ENCODE measurements at regions not wholly inside any gene's neighbourhood (a gene's known extent, or its start where the extent isn't known, plus 50 kb on each side); places are given as distances from the start of the nearest gene placed in this dataset.

DNA sequence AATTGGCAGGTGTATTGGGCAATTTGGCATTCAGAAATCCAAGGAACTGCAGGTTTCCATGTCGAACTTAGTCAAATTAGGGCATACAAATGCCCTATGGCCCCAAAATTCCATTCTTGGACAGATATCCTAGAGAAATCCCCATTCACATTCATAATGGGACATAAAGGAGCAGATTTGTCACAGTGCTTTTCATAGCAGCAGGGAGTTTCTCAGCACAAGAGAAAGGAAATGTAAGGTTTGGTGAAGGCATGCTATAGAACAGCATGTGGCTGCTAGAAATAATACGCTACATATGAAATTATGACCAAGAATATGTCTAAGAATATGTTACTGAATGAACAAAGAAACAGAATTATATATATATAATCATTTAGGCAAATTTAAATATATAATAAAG, 437.5 kb upstream of the BOD1L1 start:
- TF ChIP-seq, protein P1, sequence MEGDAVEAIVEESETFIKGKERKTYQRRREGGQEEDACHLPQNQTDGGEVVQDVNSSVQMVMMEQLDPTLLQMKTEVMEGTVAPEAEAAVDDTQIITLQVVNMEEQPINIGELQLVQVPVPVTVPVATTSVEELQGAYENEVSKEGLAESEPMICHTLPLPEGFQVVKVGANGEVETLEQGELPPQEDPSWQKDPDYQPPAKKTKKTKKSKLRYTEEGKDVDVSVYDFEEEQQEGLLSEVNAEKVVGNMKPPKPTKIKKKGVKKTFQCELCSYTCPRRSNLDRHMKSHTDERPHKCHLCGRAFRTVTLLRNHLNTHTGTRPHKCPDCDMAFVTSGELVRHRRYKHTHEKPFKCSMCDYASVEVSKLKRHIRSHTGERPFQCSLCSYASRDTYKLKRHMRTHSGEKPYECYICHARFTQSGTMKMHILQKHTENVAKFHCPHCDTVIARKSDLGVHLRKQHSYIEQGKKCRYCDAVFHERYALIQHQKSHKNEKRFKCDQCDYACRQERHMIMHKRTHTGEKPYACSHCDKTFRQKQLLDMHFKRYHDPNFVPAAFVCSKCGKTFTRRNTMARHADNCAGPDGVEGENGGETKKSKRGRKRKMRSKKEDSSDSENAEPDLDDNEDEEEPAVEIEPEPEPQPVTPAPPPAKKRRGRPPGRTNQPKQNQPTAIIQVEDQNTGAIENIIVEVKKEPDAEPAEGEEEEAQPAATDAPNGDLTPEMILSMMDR (conservative IDR thresholded peaks at IDR 0.05), result no peak
- Histone ChIP-seq H3K18ac (ENCODE audit: insufficient read length, low read depth, low read length) (no peak overlapping the region), H2BK15ac (ENCODE audit: low read depth, low read length) (no peak overlapping the region), H2AFZ (ENCODE audit: low read length) (no peak overlapping the region), H3K79me2 (ENCODE audit: insufficient read depth, low read length) (no peaks in the 10 kb centered on the region), H3K27me3 (ENCODE audit: insufficient read depth, low read length) (no peaks in the 10 kb centered on the region), H3K79me1 (ENCODE audit: insufficient read depth, low read depth, low read length, poor library complexity, severe bottlenecking) (no peaks in the 10 kb centered on the region), H2BK20ac (ENCODE audit: low read depth, low read length, poor library complexity, severe bottlenecking) (no peak overlapping the region), H3K4me1 (ENCODE audit: insufficient read depth, low read length) (peaks cover 3% of the 10 kb centered on the region; the same call in 1 of the 2 replicates), H3K4me2 (ENCODE audit: insufficient read depth, insufficient read length, low read length) (no peak overlapping the region), H3K27ac (ENCODE audit: insufficient read length, low read depth, low read length) (no peak overlapping the region), H3K9ac (ENCODE audit: extremely low read depth, insufficient read length, low read length) (no peak overlapping the region), H4K8ac (replicated peaks; ENCODE audit: insufficient read length, low read depth, low read length) (no peak overlapping the region), H4K91ac (ENCODE audit: insufficient read length, low read depth, low read length) (no peak overlapping the region), H3K4ac (ENCODE audit: low read depth, low read length) (no peak overlapping the region), H2BK5ac (ENCODE audit: insufficient read length, low read length) (no peak overlapping the region), H3T11ph (ENCODE audit: low read length) (no peak overlapping the region), H3K23me2 (ENCODE audit: insufficient read length, low read depth, low read length, poor library complexity, severe bottlenecking) (no peaks in the 10 kb centered on the region), H4K20me1 (ENCODE audit: control insufficient read depth, insufficient read depth, insufficient read length) (no peaks in the 10 kb centered on the region), H3K9me3 (ENCODE audit: control insufficient read depth, low read depth, low read length) (no peaks in the 10 kb centered on the region), H3K56ac (ENCODE audit: insufficient read length, low read depth, low read length) (no peak overlapping the region), H3K23ac (ENCODE audit: insufficient read length, low read depth, low read length) (no peak overlapping the region), H4K5ac (ENCODE audit: insufficient read length, low read depth, low read length) (no peak overlapping the region), H2AK5ac (ENCODE audit: insufficient read length, low read length) (no peak overlapping the region), H3K14ac (ENCODE audit: insufficient read depth, low read length) (no peak overlapping the region), H2BK12ac (ENCODE audit: insufficient read length, low read depth, low read length) (no peak overlapping the region), H2BK120ac (ENCODE audit: low read depth, low read length, poor library complexity, severe bottlenecking) (no peak overlapping the region)
- no peak overlapping the region for H3K4me3 Mint-ChIP-seq
- no peaks in the 10 kb centered on the region; a peak in 1 of 5 replicates for H3K9me3 Mint-ChIP-seq
- DNase-seq, result no peak
- peaks cover 23 to 30% of the 10 kb centered on the region in 2 experiments for H3K4me1 Mint-ChIP-seq
- H3K27ac Mint-ChIP-seq, result no peak overlapping the region
- no peaks in the 10 kb centered on the region for H3K36me3 Mint-ChIP-seq (ENCODE audit: insufficient read depth in 1 of 3, low read depth in 3 of 3)
- WGBS (ENCODE audit: extremely low coverage, insufficient read length, low lambda C conversion rate), result no CpG with 5 or more reads among the region's 2 CpGs
- peaks cover 3% of the 10 kb centered on the region for H3K27me3 Mint-ChIP-seq (ENCODE audit: low read depth)

Data from H9 (cell line).